ENCODE measurements at regions not wholly inside any gene's neighbourhood (a gene's known extent, or its start where the extent isn't known, plus 50 kb on each side); places are given as distances from the start of the nearest gene placed in this dataset.

- TF ChIP-seq, protein P1, sequence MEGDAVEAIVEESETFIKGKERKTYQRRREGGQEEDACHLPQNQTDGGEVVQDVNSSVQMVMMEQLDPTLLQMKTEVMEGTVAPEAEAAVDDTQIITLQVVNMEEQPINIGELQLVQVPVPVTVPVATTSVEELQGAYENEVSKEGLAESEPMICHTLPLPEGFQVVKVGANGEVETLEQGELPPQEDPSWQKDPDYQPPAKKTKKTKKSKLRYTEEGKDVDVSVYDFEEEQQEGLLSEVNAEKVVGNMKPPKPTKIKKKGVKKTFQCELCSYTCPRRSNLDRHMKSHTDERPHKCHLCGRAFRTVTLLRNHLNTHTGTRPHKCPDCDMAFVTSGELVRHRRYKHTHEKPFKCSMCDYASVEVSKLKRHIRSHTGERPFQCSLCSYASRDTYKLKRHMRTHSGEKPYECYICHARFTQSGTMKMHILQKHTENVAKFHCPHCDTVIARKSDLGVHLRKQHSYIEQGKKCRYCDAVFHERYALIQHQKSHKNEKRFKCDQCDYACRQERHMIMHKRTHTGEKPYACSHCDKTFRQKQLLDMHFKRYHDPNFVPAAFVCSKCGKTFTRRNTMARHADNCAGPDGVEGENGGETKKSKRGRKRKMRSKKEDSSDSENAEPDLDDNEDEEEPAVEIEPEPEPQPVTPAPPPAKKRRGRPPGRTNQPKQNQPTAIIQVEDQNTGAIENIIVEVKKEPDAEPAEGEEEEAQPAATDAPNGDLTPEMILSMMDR (IDR thresholded peaks at IDR 0.05): no peak
- TF ChIP-seq POLR2A (IDR thresholded peaks at IDR 0.05): no peak
Observed at GRCh38 chr10:128820663-128821062, 646.4 kb upstream of the MGMT start.

Data from lower leg skin (tissue), 3 donors.